Gastrocnemius medialis (tissue), 4 donors: ENCODE measurements at regions not wholly inside any gene's neighbourhood (a gene's known extent, or its start where the extent isn't known, plus 50 kb on each side); places are given as distances from the start of the nearest gene placed in this dataset.

ENCODE experiments used
- ATAC-seq, 2 donors: fragments of 150-250 bp; one replicate each; pipeline ENCODE4 v1.9.1; 2016
- DNase-seq, 2 donors: peaks; one replicate each; pipeline ENCODE4 v3.0.0-alpha.2; 2019
- H3K27ac ChIP-seq, 4 donors: fragments of 200-600 bp; sonication (generic); 1 replicate in 1 of 4; 2 replicates in 3 of 4; pipeline ENCODE4 v1.5.1; 2016 to 2018; ENCODE audit warnings: mild to moderate bottlenecking in 2 of 4, moderate library complexity in 1 of 4
- H3K27me3 ChIP-seq, 3 donors: fragments of 200-600 bp; sonication (generic) in 2 of 3; 1 replicate in 1 of 3; 2 replicates in 2 of 3; pipeline versions ENCODE4 v1.5.1 to v1.6.0; 2016 to 2019; ENCODE audit warnings: mild to moderate bottlenecking in 1 of 3, moderate library complexity in 1 of 3
- H3K36me3 ChIP-seq, 2 donors: fragments of 200-600 bp; sonication (generic) in 1 of 2; one replicate each; pipeline ENCODE4 v1.5.1; 2017 to 2018
- H3K4me1 ChIP-seq, 2 donors: fragments of 200-600 bp; sonication (generic) in 1 of 2; one replicate each; pipeline ENCODE4 v1.5.1; 2016 to 2017; ENCODE audit warnings: mild to moderate bottlenecking in 2 of 2
- H3K4me3 ChIP-seq, 4 donors: fragments of 200-600 bp; sonication (generic) in 3 of 4; 1 replicate in 1 of 4; 2 replicates in 3 of 4; pipeline ENCODE4 v1.5.1; 2016 to 2019; ENCODE audit warnings: mild to moderate bottlenecking in 2 of 4
- H3K9me3 ChIP-seq, 3 donors: fragments of 200-600 bp; sonication (generic) in 2 of 3; 1 replicate in 1 of 3; 2 replicates in 2 of 3; pipeline ENCODE4 v1.5.1; 2016 to 2019
- CTCF ChIP-seq, 5 experiments: fragments of 450-650 bp in 3 of 5; fragments of 200-600 bp in 2 of 5; sonication (generic) in 2 of 5; IDR thresholded peaks in 4 of 5; conservative IDR thresholded peaks in 1 of 5; 1 replicate in 4 of 5; 2 replicates in 1 of 5; pipeline ENCODE4 v1.5.1; 2016 to 2019; ENCODE audit warnings: antibody characterized with exemption in 5 of 5, mild to moderate bottlenecking in 3 of 5, moderate library complexity in 3 of 5
- POLR2A ChIP-seq, 2 donors: fragments of 450-650 bp; IDR thresholded peaks; one replicate each; pipeline ENCODE4 v1.6.1; 2017; ENCODE audit warnings: antibody characterized with exemption in 2 of 2, mild to moderate bottlenecking in 2 of 2, moderate library complexity in 2 of 2
- in situ Hi-C, 4 donors: fragments of 200-750 bp; cut with MboI; loops; one replicate each; pipeline versions ENCODE4 v1.15.0 to v1.8.0; 2017; ENCODE audit warnings: low sequenced_read_pairs in 4 of 4
- intact Hi-C: fragments of 100-400 bp; cut with DNase I; formaldehyde crosslinking; loops from one replicate; pipeline ENCODE4 v1.15.1; 2023; ENCODE audit warnings: low total_unique reads

- no peak for TF ChIP-seq CTCF (IDR thresholded peaks at IDR 0.05 in 4 of 5, conservative IDR thresholded peaks at IDR 0.05 in 1 of 5)
- Histone ChIP-seq H3K4me1 (peaks cover 5 to 7% of the 10 kb centered on the region in 2 donors), H3K27ac (peak overlapping the region; percentile 47 to 68 (median 64)), H3K4me3 (no peak overlapping the region), H3K36me3 (no peaks in the 10 kb centered on the region), H3K27me3 (no peaks in the 10 kb centered on the region), H3K9me3 (no peaks in the 10 kb centered on the region)
- ATAC-seq (peak; percentile 86 to 91), DNase-seq (peak; percentile 75 to 85)
- in situ Hi-C loops = loop anchor here in 1 of 4 donors (10.0 to 25.0 kb wide), 2 partner anchors 131 to 376 kb away; no protein-coding TSS in a partner anchor
- intact Hi-C loops = loop anchor here (10.0 kb wide), 2 partner anchors 79 to 389 kb away; no protein-coding TSS in a partner anchor
Measured at GRCh38 chr9:16335788-16336580, 534.5 kb downstream of the BNC2 start.

GRCh38 chr9:16336833-16337232 lies 533.6 kb downstream of the BNC2 start:
- Histone ChIP-seq H3K9me3 (no peaks in the 10 kb centered on the region), H3K27ac (peak overlapping the region; percentile 0 to 68 (median 38)), H3K4me3 (no peak overlapping the region), H3K27me3 (no peaks in the 10 kb centered on the region), H3K4me1 (peaks cover 5 to 7% of the 10 kb centered on the region in 2 donors), H3K36me3 (no peaks in the 10 kb centered on the region)
- no peak for TF ChIP-seq CTCF (IDR thresholded peaks at IDR 0.05 in 4 of 5, conservative IDR thresholded peaks at IDR 0.05 in 1 of 5)
- no peak for TF ChIP-seq POLR2A (IDR thresholded peaks at IDR 0.05)
- ATAC-seq = no peak
- in situ Hi-C loops = loop anchor here in 1 of 4 donors (10.0 to 25.0 kb wide), 2 partner anchors 132 to 375 kb away; no protein-coding TSS in a partner anchor
- no peak for DNase-seq
- intact Hi-C loops = loop anchor here (10.0 kb wide), 2 partner anchors 78 to 388 kb away; no protein-coding TSS in a partner anchor

GRCh38 chr9:16337322-16338029 lies 533.0 kb downstream of the BNC2 start:
- no peaks in the 10 kb centered on the region for H3K27me3 ChIP-seq
- no peak for DNase-seq
- peaks cover 5 to 7% of the 10 kb centered on the region in 2 donors for H3K4me1 ChIP-seq
- H3K9me3 ChIP-seq = no peaks in the 10 kb centered on the region
- H3K4me3 ChIP-seq = no peak overlapping the region
- peak overlapping the region in 1 of 4 donors; percentile 45 for H3K27ac ChIP-seq
- TF ChIP-seq POLR2A (IDR thresholded peaks at IDR 0.05) = no peak
- TF ChIP-seq CTCF (IDR thresholded peaks at IDR 0.05 in 4 of 5, conservative IDR thresholded peaks at IDR 0.05 in 1 of 5) = no peak
- in situ Hi-C loops (loop anchor here in 1 of 4 donors (10.0 to 25.0 kb wide), 2 partner anchors 133 to 375 kb away; no protein-coding TSS in a partner anchor), intact Hi-C loops (loop anchor here (10.0 kb wide), 2 partner anchors 77 to 387 kb away; no protein-coding TSS in a partner anchor)
- ATAC-seq = peak; percentile 21 to 60
- no peaks in the 10 kb centered on the region for H3K36me3 ChIP-seq

- no peaks in the 10 kb centered on the region for H3K36me3 ChIP-seq
- no peaks in the 10 kb centered on the region for H3K27me3 ChIP-seq
- H3K9me3 ChIP-seq = no peaks in the 10 kb centered on the region
- no peak for ATAC-seq
- no peak overlapping the region for H3K4me3 ChIP-seq
- no peak for DNase-seq
- peaks cover under 1 to 5% of the 10 kb centered on the region in 2 donors for H3K4me1 ChIP-seq
- intact Hi-C loops (no loop called here), in situ Hi-C loops (loop anchor here in 1 of 4 donors (25.0 kb wide), 1 partner anchor 371 kb away; no protein-coding TSS in a partner anchor)
- TF ChIP-seq POLR2A (IDR thresholded peaks at IDR 0.05) (no peak), CTCF (IDR thresholded peaks at IDR 0.05 in 4 of 5, conservative IDR thresholded peaks at IDR 0.05 in 1 of 5) (no peak)
- H3K27ac ChIP-seq = no peak overlapping the region
Measured at GRCh38 chr9:16341177-16341576, 529.3 kb downstream of the BNC2 start.
